ENCODE measurements at regions not wholly inside any gene's neighbourhood (a gene's known extent, or its start where the extent isn't known, plus 50 kb on each side); places are given as distances from the start of the nearest gene placed in this dataset.

DNA sequence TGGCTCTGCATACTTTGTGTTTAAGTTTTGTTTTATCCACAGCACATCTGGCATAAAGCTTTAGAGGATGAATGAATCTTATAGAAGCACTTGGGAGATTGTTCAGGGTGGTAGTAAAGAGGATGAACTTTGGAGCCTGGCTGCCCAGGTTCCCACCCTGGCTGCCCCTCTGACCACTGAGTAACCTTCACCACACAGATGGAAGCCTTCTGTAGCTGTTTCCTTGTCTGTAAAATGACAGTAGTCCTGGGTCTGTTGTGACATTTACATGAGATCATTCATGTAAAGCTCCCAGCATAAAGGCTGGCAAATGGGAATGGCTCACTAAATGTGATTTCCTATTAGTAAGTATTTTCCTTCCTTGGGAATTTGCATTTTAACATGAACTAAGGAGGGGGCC is 85.7 kb upstream of the FAM169A start:
- no peak overlapping the region for H3K4me3 ChIP-seq (ENCODE audit: low read depth, low read length)
- DNase-seq (ENCODE audit: low read depth), result no peak
- TF ChIP-seq, protein P1, sequence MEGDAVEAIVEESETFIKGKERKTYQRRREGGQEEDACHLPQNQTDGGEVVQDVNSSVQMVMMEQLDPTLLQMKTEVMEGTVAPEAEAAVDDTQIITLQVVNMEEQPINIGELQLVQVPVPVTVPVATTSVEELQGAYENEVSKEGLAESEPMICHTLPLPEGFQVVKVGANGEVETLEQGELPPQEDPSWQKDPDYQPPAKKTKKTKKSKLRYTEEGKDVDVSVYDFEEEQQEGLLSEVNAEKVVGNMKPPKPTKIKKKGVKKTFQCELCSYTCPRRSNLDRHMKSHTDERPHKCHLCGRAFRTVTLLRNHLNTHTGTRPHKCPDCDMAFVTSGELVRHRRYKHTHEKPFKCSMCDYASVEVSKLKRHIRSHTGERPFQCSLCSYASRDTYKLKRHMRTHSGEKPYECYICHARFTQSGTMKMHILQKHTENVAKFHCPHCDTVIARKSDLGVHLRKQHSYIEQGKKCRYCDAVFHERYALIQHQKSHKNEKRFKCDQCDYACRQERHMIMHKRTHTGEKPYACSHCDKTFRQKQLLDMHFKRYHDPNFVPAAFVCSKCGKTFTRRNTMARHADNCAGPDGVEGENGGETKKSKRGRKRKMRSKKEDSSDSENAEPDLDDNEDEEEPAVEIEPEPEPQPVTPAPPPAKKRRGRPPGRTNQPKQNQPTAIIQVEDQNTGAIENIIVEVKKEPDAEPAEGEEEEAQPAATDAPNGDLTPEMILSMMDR (IDR thresholded peaks at IDR 0.05; ENCODE audit: control insufficient read depth, extremely low read depth, insufficient read depth), result no peak

DNA sequence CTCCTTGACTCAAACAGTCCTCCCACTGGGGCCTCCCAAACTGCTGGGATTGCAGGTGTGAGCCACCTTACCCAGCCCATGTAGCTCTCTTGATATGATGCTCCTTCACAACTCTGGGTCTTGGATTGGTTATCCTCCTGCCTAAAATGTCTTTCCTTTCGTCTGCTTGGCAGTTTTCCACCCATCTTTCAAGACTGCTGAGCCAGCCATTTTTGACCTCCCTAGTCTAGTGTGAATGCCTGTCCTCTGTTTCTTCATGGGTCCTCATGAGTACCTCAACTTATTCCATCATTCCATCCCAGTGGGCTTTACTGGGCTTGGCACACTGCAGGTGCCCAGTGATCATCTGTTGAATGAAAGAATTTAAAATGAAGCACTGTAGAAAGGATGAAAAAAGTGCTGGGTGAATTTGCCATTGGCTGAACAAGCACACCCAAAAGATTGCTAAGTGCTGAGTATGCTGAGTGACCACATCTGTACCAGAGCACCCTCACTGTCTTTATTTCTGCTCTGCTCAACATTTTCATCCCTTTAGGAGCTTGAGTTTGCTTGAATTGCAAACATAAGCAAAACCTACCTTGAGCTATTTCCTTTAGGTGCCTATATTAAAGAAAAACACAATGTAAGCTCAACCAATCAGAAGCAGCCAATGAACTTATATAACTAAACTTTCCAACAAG is 84.8 kb upstream of the FAM169A start:
- DNase-seq (ENCODE audit: low read depth), result no peak
- TF ChIP-seq, protein P1 (IDR thresholded peaks at IDR 0.05; ENCODE audit: control insufficient read depth, extremely low read depth, insufficient read depth), result no peak
- H3K4me3 ChIP-seq (ENCODE audit: low read depth, low read length), result no peak overlapping the region

DNA sequence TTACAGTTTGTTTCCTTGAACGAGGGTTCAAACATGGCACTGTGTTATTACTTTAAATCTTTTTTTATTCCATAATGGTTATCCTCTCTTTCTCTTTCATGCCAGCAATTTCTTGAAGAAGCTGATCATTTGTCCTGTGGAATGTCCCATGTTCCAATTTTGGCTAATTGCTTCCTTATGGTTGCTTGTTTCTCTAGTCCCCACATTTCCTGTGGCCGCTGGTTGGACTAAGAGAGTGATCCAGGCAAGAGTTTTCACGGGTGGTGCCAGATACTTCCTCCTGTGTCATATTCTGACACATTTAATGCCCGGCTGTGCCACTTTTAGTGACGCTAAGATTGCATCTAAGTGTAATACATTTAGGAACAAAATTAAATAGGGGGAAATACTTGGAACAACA is 83.8 kb upstream of the FAM169A start:
- no peak for DNase-seq (ENCODE audit: low read depth)
- TF ChIP-seq, protein P1 (IDR thresholded peaks at IDR 0.05; ENCODE audit: control insufficient read depth, extremely low read depth, insufficient read depth), result no peak
- H3K4me3 ChIP-seq (ENCODE audit: low read depth, low read length), result no peak overlapping the region

DNA sequence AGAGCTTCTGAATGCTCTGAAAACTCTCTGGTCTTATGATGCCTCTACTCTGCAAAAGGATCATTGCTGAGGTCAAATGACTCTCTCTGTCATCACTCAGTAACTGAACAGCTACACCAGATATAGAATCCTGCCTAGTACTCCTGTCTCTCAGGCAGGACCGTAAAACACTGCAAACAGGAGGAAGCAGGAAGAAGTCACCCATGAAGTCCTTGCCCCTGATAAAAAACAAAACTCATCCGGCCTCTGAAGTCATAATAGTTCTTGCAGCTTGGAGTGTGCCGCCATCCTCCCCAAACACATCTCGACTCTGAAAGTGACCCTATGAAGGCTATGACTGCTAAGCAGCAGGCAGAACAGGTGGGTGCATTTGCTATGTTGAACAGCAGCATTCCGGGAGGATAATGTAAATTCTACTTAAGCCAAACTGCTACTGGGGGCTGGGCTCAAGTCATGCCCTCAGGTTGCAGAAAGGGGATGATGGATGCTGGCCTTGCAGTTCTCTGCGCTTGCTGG is 81.9 kb upstream of the FAM169A start:
- TF ChIP-seq, protein P1 (IDR thresholded peaks at IDR 0.05; ENCODE audit: control insufficient read depth, extremely low read depth, insufficient read depth), result no peak
- no peak overlapping the region for H3K4me3 ChIP-seq (ENCODE audit: low read depth, low read length)
- DNase-seq (ENCODE audit: low read depth), result no peak

DNA sequence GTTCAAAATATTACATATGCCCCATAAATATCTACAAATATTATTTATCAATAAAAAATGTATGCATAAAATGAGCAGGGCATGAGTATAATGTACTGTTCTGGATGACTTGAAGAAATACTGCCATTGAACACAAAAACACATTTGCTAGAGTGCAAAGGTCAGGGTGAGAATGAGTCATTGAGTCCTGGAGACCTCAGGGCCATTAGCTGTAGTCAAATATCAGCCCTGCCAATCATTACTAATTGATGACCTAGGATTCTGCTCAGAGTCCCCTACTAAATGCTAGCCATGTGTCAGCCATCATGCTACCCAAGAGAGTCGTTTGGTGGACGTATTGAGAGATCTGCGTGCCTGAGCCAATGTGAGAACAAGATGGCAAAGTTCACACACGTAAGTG is 80.3 kb upstream of the FAM169A start:
- DNase-seq (ENCODE audit: low read depth), result no peak
- TF ChIP-seq, protein P1 (IDR thresholded peaks at IDR 0.05; ENCODE audit: control insufficient read depth, extremely low read depth, insufficient read depth), result no peak
- no peak overlapping the region for H3K4me3 ChIP-seq (ENCODE audit: low read depth, low read length)

DNA sequence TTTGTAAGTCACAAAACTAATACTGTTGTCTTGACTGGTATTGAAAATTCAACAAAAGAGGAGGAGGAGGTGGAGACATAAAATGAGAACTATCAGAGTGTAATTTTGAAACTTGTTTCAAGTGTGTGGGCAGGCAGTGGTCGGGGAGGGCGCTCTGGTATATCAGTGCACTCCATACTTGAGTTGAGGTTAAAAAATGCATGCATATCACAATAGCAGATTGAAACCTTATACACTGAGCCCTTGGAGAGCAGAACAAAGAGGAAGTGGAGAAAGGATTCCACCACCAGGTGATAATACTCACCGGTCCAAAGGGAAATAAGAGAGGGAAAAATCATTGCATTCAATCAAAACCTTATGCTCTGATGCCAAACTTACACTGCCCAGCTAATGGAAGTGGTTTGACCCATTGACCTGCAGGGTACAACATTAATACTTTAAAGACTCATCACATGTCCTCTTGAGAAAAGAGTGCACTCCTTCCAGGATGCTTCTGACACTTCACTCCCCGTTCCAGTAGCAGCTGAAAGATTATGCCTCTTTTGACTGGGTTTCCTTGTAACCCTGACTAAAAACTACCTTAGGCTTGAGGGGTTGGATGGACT is 79.5 kb upstream of the FAM169A start:
- TF ChIP-seq, protein P1 (IDR thresholded peaks at IDR 0.05; ENCODE audit: control insufficient read depth, extremely low read depth, insufficient read depth), result no peak
- no peak for DNase-seq (ENCODE audit: low read depth)

More for the DNA sequence above, 79.5 kb upstream of the FAM169A start:
- no peak overlapping the region for H3K4me3 ChIP-seq (ENCODE audit: low read depth, low read length)

All from LNCaP clone FGC (cell line).